ENCODE measurements at regions not wholly inside any gene's neighbourhood (a gene's known extent, or its start where the extent isn't known, plus 50 kb on each side); places are given as distances from the start of the nearest gene placed in this dataset.

GRCh38 chr20:10857352-10858070 lies 183.7 kb upstream of the JAG1 start:
- Histone ChIP-seq H3K4me1 (ENCODE audit: insufficient read depth, low read length) (peaks cover 11% of the 10 kb centered on the region), H3K4me2 (ENCODE audit: low read length) (no peak overlapping the region), H4K20me1 (ENCODE audit: insufficient read depth, low read length) (no peaks in the 10 kb centered on the region), H3K27me3 (ENCODE audit: insufficient read depth, low read length) (no peaks in the 10 kb centered on the region), H3K79me2 (ENCODE audit: insufficient read depth, low read length) (no peaks in the 10 kb centered on the region), H3K27ac (ENCODE audit: low read depth, low read length) (no peak overlapping the region), H3K4me3 (ENCODE audit: insufficient read depth, low read depth, low read length) (no peak overlapping the region), H3K9me3 (ENCODE audit: insufficient read depth, low read depth, low read length) (no peaks in the 10 kb centered on the region), H2AFZ (ENCODE audit: low read depth, low read length) (no peak overlapping the region), H3K9ac (ENCODE audit: low read length) (no peak overlapping the region), H3K36me3 (ENCODE audit: insufficient read depth, low read length) (no peaks in the 10 kb centered on the region)
- no peaks in the 10 kb centered on the region for H3K9me3 Mint-ChIP-seq (ENCODE audit: unreplicated experiment)
- no peak for FAIRE-seq
- DNase-seq (ENCODE audit: low read depth), result peak; percentile 90
- no peaks in the 10 kb centered on the region for H3K27me3 Mint-ChIP-seq (ENCODE audit: low read depth, unreplicated experiment)
- peak overlapping the region; percentile 72 for H3K27ac Mint-ChIP-seq (ENCODE audit: unreplicated experiment)
- no peak overlapping the region for H3K4me3 Mint-ChIP-seq (ENCODE audit: unreplicated experiment)
- H3K4me1 Mint-ChIP-seq (ENCODE audit: low read depth, unreplicated experiment), result peaks cover 42% of the 10 kb centered on the region
- no peak for TF ChIP-seq EZH2 (IDR thresholded peaks at IDR 0.05; ENCODE audit: insufficient read depth, low read length)
- no peak for TF ChIP-seq CTCF (IDR thresholded peaks at IDR 0.05; ENCODE audit: insufficient read depth, low read depth, low read length)
- H3K36me3 Mint-ChIP-seq (ENCODE audit: low read depth, unreplicated experiment), result no peaks in the 10 kb centered on the region

GRCh38 chr20:10861090-10861489 lies 187.3 kb upstream of the JAG1 start:
- Histone ChIP-seq H3K27ac (ENCODE audit: low read depth, low read length) (peak overlapping the region; percentile 29), H3K79me2 (ENCODE audit: insufficient read depth, low read length) (no peaks in the 10 kb centered on the region), H3K4me1 (ENCODE audit: insufficient read depth, low read length) (peaks cover 25% of the 10 kb centered on the region), H3K9ac (ENCODE audit: low read length) (no peak overlapping the region), H3K9me3 (ENCODE audit: insufficient read depth, low read depth, low read length) (no peaks in the 10 kb centered on the region), H3K4me3 (ENCODE audit: insufficient read depth, low read depth, low read length) (no peak overlapping the region), H2AFZ (ENCODE audit: low read depth, low read length) (no peak overlapping the region), H3K4me2 (ENCODE audit: low read length) (no peak overlapping the region), H3K27me3 (ENCODE audit: insufficient read depth, low read length) (no peaks in the 10 kb centered on the region), H3K36me3 (ENCODE audit: insufficient read depth, low read length) (no peaks in the 10 kb centered on the region), H4K20me1 (ENCODE audit: insufficient read depth, low read length) (no peaks in the 10 kb centered on the region)
- H3K27me3 Mint-ChIP-seq (ENCODE audit: low read depth, unreplicated experiment), result no peaks in the 10 kb centered on the region
- H3K9me3 Mint-ChIP-seq (ENCODE audit: unreplicated experiment), result no peaks in the 10 kb centered on the region
- H3K4me3 Mint-ChIP-seq (ENCODE audit: unreplicated experiment), result no peak overlapping the region
- H3K27ac Mint-ChIP-seq (ENCODE audit: unreplicated experiment), result peak overlapping the region; percentile 43
- H3K4me1 Mint-ChIP-seq (ENCODE audit: low read depth, unreplicated experiment), result peaks cover 42% of the 10 kb centered on the region
- peaks cover 3% of the 10 kb centered on the region for H3K36me3 Mint-ChIP-seq (ENCODE audit: low read depth, unreplicated experiment)
- peak; percentile 52 for FAIRE-seq
- DNase-seq (ENCODE audit: low read depth), result peak; percentile 96
- TF ChIP-seq CTCF (IDR thresholded peaks at IDR 0.05; ENCODE audit: insufficient read depth, low read depth, low read length) (no peak), EZH2 (IDR thresholded peaks at IDR 0.05; ENCODE audit: insufficient read depth, low read length) (no peak)

- Mint-ChIP-seq H3K4me3 (ENCODE audit: unreplicated experiment) (no peak overlapping the region), H3K4me1 (ENCODE audit: low read depth, unreplicated experiment) (peaks cover 37% of the 10 kb centered on the region), H3K27ac (ENCODE audit: unreplicated experiment) (peak overlapping the region; percentile 92), H3K9me3 (ENCODE audit: unreplicated experiment) (no peaks in the 10 kb centered on the region), H3K27me3 (ENCODE audit: low read depth, unreplicated experiment) (no peaks in the 10 kb centered on the region), H3K36me3 (ENCODE audit: low read depth, unreplicated experiment) (peaks cover 3% of the 10 kb centered on the region)
- no peaks in the 10 kb centered on the region for H3K36me3 ChIP-seq (ENCODE audit: insufficient read depth, low read length)
- H3K4me1 ChIP-seq (ENCODE audit: insufficient read depth, low read length), result peaks cover 25% of the 10 kb centered on the region
- no peak for TF ChIP-seq CTCF (IDR thresholded peaks at IDR 0.05; ENCODE audit: insufficient read depth, low read depth, low read length)
- TF ChIP-seq EZH2 (IDR thresholded peaks at IDR 0.05; ENCODE audit: insufficient read depth, low read length), result no peak
- no peak overlapping the region for H3K4me2 ChIP-seq (ENCODE audit: low read length)
- DNase-seq (ENCODE audit: low read depth), result peak; percentile 66
- no peaks in the 10 kb centered on the region for H3K9me3 ChIP-seq (ENCODE audit: insufficient read depth, low read depth, low read length)
- no peak overlapping the region for H3K4me3 ChIP-seq (ENCODE audit: insufficient read depth, low read depth, low read length)
- no peak overlapping the region for H3K9ac ChIP-seq (ENCODE audit: low read length)
- FAIRE-seq, result no peak
- H2AFZ ChIP-seq (ENCODE audit: low read depth, low read length), result no peak overlapping the region
- peak overlapping the region; percentile 29 for H3K27ac ChIP-seq (ENCODE audit: low read depth, low read length)
- no peaks in the 10 kb centered on the region for H3K79me2 ChIP-seq (ENCODE audit: insufficient read depth, low read length)
- H3K27me3 ChIP-seq (ENCODE audit: insufficient read depth, low read length), result no peaks in the 10 kb centered on the region
- H4K20me1 ChIP-seq (ENCODE audit: insufficient read depth, low read length), result no peaks in the 10 kb centered on the region
These were observed 187.8 kb upstream of the JAG1 start for GRCh38 chr20:10861619-10862018.
